ENCODE measurements at regions not wholly inside any gene's neighbourhood (a gene's known extent, or its start where the extent isn't known, plus 50 kb on each side); places are given as distances from the start of the nearest gene placed in this dataset.

- TF ChIP-seq EZH2phosphoT487 (IDR thresholded peaks at IDR 0.05; ENCODE audit: borderline replicate concordance) (no peak), CTCF (conservative IDR thresholded peaks at IDR 0.05; ENCODE audit: low read length) (no peak)
These were observed 182.5 kb downstream of the POU4F1 start for GRCh38 chr13:78420814-78421213.

Measured in Loucy (cell line).